ENCODE measurements at regions not wholly inside any gene's neighbourhood (a gene's known extent, or its start where the extent isn't known, plus 50 kb on each side); places are given as distances from the start of the nearest gene placed in this dataset.
"Not testable (repeated sequence)": the region's sequence is repeated elsewhere in the genome, so short reads cannot be mapped to it uniquely, and the experiment has no call there.

DNA sequence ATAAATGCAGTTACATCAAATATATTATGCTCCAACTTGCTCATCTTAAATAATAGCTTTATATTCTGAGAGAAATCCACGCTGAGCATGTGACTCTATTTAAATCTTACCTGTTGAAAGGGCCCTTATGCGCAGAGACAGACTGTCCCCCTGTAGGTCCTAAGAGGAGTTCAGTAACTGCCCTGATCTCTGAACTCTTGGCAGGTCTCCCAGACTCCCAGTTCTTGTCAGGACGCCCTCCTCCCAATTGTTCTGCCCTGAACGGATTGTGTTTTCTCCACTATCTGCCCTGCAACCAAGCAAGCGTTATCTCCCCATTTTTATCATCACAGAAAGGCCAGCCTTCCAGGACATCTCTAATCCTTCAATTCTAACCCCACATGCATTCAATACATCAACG, 954.6 kb downstream of the TSN start:
- Mint-ChIP-seq H3K27me3 (ENCODE audit: low read depth) (no peaks in the 10 kb centered on the region), H3K36me3 (ENCODE audit: low read depth) (no peaks in the 10 kb centered on the region), H3K27ac (no peak overlapping the region), H3K4me3 (no peak overlapping the region), H3K9me3 (peaks cover 20% of the 10 kb centered on the region), H3K4me1 (ENCODE audit: low read depth) (no peaks in the 10 kb centered on the region)

DNA sequence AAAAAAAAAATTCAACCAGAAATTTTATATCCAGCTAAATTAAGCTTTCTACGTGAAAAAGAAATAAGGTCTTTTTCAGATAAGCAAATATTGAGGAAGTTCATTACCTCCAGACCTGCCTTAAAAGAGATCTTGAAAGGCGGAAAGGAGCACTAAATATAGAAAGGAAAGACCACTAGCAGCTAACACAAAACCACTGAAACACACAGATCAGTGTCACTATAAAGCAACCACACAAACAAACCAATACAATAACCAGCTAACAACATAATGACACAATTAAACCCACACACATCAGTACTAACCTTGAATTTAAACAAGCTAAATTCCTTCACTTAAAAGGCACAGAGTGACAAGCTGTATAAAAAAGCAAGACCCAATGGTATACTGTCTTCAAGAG, 958.3 kb downstream of the TSN start:
- no peaks in the 10 kb centered on the region for H3K4me1 Mint-ChIP-seq (ENCODE audit: low read depth)
- no peak overlapping the region for H3K27ac Mint-ChIP-seq
- no peak overlapping the region for H3K4me3 Mint-ChIP-seq
- H3K36me3 Mint-ChIP-seq (ENCODE audit: low read depth) = no peaks in the 10 kb centered on the region
- H3K27me3 Mint-ChIP-seq (ENCODE audit: low read depth) = no peaks in the 10 kb centered on the region
- peaks cover 26% of the 10 kb centered on the region for H3K9me3 Mint-ChIP-seq

DNA sequence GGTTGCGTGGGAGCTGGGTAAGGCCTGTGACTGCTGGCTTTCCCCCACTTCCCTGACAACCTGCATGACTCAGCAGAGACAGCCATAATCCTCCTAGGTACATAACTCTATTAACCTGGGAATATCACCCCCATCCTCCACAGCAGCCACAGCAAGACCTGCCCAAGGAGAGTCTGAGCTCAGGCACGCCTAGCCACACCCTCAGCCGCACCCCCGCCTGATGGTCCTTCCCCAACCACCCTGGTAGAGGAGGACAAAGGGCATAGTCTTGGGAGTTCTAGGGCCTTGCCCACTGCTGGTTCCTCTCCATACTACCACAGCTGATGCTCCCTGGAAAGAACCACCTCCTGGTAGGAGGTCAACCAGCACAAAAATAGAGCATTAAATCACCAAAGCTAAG, 965.4 kb downstream of the TSN start:
- H3K27me3 Mint-ChIP-seq (ENCODE audit: low read depth); H3K4me1 Mint-ChIP-seq (ENCODE audit: low read depth); H3K36me3 Mint-ChIP-seq (ENCODE audit: low read depth); H3K27ac Mint-ChIP-seq; H3K9me3 Mint-ChIP-seq; H3K4me3 Mint-ChIP-seq: not testable (repeated sequence)

DNA sequence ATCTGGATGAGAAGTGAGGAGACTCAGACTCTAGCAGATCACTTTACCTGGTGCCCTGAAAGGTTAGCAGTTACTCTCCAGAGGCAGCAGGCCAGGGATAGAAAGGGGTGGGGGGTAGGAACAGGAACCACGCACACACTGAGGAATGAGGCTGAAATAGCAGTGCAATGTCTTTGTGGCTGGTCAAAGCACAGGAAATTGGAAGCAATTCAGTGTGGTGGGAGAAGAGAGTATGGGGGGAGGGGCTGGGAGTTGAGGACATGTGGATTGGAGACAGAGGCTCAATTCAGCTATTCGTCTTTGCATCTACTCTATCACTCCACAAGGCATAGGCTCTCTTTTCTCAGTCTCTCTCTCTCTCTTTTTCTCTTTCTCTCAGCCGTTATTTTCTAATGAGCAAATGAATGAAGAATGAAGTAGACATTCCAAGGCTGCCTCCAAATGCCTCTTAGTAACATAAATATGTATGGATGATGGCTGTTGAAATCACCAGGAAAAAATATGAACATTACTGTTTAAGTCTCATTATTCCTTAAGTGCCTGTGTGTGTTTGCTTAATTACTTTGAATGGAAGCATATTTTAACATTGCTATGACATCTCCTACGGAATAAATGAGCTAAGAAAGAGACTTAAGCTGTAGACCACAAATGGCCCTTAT, 979.4 kb downstream of the TSN start:
- H3K9me3 Mint-ChIP-seq = no peaks in the 10 kb centered on the region
- no peak overlapping the region for H3K27ac Mint-ChIP-seq
- no peak overlapping the region for H3K4me3 Mint-ChIP-seq
- H3K4me1 Mint-ChIP-seq (ENCODE audit: low read depth) = peaks cover 2% of the 10 kb centered on the region
- no peaks in the 10 kb centered on the region for H3K36me3 Mint-ChIP-seq (ENCODE audit: low read depth)
- H3K27me3 Mint-ChIP-seq (ENCODE audit: low read depth) = no peaks in the 10 kb centered on the region

DNA sequence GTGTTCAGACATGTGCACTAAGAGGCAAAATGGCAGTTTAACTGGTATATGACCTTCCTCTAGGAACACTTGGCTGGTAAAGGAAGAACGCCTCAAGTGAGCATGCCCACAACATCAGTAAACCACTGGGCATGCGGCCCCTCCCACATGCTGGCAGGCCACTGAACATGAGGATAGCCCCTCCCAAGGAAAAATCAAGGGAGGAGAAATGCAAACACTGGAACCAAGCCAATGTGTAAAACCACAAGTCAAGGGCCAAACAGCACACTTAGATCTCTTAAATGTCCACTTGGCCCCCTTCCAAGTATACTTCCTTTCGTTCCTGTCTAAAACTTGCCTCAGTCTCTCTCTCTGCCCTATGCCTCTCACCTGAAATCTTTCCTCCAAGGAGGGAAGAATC, 980.8 kb downstream of the TSN start:
- peaks cover 6% of the 10 kb centered on the region for H3K4me1 Mint-ChIP-seq (ENCODE audit: low read depth)
- no peak overlapping the region for H3K4me3 Mint-ChIP-seq
- H3K27me3 Mint-ChIP-seq (ENCODE audit: low read depth) = no peaks in the 10 kb centered on the region
- H3K27ac Mint-ChIP-seq = no peak overlapping the region
- H3K9me3 Mint-ChIP-seq = no peaks in the 10 kb centered on the region
- H3K36me3 Mint-ChIP-seq (ENCODE audit: low read depth) = no peaks in the 10 kb centered on the region

DNA sequence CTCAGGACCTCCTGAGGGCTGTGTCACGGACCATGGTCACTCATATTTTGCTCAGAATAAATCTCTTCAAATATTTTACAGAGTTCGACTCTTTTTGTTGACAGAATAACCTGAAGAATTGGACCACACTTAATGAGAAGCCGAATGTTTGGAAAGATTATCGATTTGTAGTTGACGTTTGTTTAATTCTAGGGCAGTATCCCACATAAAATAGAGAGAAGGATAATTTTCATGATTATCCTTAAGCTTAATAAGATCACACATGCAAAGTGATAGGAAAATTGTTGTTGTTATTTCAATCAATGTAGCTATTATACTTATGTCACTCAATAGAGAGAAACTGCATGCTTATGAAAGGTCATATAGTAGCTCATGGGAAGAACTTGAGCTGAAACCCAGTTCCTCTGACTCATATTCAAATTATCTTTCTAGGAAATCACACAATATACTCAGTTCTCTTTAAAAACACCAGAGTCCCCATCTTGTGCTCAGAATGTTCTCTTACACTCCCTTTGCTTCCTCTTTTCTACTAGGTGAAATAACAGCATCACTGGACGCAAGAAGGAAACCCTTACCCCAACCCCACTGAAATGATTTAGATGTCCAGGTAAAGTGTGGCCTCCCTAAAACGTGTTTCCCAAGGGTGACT, 982.1 kb downstream of the TSN start:
- peaks cover 6% of the 10 kb centered on the region for H3K4me1 Mint-ChIP-seq (ENCODE audit: low read depth)
- no peak overlapping the region for H3K4me3 Mint-ChIP-seq
- H3K27me3 Mint-ChIP-seq (ENCODE audit: low read depth) = no peaks in the 10 kb centered on the region
- H3K27ac Mint-ChIP-seq = no peak overlapping the region
- H3K9me3 Mint-ChIP-seq = no peaks in the 10 kb centered on the region
- H3K36me3 Mint-ChIP-seq (ENCODE audit: low read depth) = no peaks in the 10 kb centered on the region

DNA sequence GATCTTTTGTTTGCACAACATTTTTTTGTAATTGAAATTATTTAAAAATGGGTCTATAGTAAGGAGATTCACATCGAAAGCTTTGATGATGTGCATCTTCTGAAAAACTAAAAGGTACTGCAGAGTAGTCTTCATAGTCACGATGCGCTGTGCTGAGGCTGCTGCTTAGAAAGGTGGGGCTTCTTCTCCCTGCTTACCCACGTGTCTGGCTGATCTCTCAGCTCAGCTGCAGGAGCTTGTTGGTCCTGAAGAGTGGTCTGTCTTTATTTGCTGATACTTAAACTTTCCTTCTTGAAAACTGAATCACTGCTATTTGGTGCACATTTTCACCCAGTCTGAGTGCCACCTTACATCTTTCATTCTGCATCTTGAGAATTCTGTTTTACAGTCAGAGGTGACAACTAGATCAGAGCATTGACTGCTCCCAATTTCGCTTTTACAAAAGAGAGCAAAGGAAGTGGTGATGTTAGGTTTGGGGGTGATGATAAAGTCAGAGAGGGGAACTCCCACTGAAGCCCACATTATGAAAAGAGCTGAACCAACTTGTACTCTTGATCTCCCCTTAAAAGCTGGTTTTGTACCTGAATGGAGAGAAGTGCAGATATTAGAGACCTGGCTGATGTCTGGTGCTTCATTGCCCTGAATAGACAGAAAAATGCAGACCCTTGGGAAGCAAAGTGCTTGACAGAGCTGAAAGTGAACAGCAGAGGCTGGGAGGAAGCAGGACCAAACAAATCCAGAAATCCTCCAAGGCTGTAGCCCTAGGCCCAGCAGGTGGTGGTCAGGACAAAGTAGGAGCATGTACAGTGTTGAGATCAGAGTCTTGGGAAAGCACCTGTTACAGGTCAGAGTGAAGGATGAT, 984.5 kb downstream of the TSN start:
- no peaks in the 10 kb centered on the region for H3K9me3 Mint-ChIP-seq
- no peaks in the 10 kb centered on the region for H3K27me3 Mint-ChIP-seq (ENCODE audit: low read depth)
- no peak overlapping the region for H3K4me3 Mint-ChIP-seq
- no peak overlapping the region for H3K27ac Mint-ChIP-seq
- no peaks in the 10 kb centered on the region for H3K36me3 Mint-ChIP-seq (ENCODE audit: low read depth)
- peaks cover 6% of the 10 kb centered on the region for H3K4me1 Mint-ChIP-seq (ENCODE audit: low read depth)

DNA sequence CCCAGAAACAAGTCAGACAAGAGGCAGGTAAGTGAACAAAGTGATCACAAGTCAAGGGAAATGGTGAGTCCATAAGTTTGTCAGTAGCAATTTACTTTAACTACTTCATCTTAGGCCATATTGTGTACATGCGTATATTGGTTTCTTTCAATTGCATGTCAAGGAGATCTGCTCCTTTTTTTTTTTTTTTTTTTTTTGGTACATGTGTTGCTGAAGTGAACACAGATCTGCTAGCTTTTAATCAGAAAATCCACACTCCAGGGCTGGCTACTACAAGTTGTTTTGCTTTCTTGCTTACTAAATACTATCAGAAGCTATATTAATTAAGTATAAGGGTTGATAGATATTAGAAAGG, 985.1 kb downstream of the TSN start:
- H3K4me1 Mint-ChIP-seq (ENCODE audit: low read depth) = peaks cover 6% of the 10 kb centered on the region
- no peak overlapping the region for H3K27ac Mint-ChIP-seq
- no peaks in the 10 kb centered on the region for H3K36me3 Mint-ChIP-seq (ENCODE audit: low read depth)
- no peak overlapping the region for H3K4me3 Mint-ChIP-seq
- H3K27me3 Mint-ChIP-seq (ENCODE audit: low read depth) = no peaks in the 10 kb centered on the region
- no peaks in the 10 kb centered on the region for H3K9me3 Mint-ChIP-seq

DNA sequence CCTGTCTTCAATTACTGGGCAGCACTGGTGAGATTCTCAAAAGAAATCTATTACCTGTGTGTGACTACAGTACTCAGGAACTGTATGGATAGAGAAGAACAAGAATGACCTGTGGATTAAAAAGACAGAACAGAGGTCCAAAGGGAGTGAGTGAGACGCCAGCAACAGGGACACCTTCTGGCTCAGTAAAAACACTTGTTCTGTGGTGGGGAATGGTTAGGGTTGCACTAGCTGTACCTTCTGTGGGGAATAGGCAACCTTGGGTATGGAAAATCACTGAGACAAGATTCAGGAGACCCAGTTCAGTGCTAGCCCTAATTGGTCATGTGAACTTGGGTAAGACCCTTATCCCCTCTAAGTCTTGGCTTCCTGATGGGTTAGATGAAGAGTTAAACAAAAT, 986.0 kb downstream of the TSN start:
- Mint-ChIP-seq H3K27me3 (ENCODE audit: low read depth) (no peaks in the 10 kb centered on the region), H3K4me1 (ENCODE audit: low read depth) (peaks cover 6% of the 10 kb centered on the region), H3K27ac (no peak overlapping the region), H3K36me3 (ENCODE audit: low read depth) (no peaks in the 10 kb centered on the region), H3K4me3 (no peak overlapping the region), H3K9me3 (no peaks in the 10 kb centered on the region)

DNA sequence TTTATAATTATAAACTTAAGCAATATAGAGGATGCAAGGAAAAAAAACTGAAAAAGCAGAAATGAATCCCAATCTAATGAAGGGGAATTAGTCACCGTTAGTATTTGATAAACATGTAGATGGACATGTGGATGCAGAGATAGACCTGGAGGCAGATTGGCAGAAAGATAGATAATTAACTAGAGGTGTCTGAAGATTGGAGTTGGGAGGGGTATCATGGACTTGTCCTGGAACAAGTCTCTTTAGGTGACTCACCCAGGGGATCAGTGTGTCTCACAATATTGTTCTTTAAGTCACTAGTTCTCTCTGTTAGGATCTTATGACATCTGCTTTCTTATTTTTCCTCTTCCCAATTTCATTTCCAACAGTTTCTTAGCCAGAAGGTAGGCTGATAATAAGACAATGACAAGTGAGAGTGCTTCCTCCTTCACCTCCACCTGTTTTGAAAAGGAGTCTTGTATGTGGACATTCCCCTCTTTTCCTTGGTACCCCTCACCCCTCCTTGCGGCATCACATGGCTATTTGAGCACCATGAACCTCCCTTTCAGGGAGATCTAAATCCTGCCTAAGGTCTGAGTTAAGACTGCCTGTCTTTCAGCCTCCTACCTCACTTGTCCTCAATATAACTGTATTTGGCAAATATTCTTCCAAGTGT, 987.7 kb downstream of the TSN start:
- Mint-ChIP-seq H3K27me3 (ENCODE audit: low read depth) (no peaks in the 10 kb centered on the region), H3K27ac (no peak overlapping the region), H3K4me1 (ENCODE audit: low read depth) (peaks cover 6% of the 10 kb centered on the region), H3K36me3 (ENCODE audit: low read depth) (no peaks in the 10 kb centered on the region), H3K9me3 (no peaks in the 10 kb centered on the region), H3K4me3 (no peak overlapping the region)

DNA sequence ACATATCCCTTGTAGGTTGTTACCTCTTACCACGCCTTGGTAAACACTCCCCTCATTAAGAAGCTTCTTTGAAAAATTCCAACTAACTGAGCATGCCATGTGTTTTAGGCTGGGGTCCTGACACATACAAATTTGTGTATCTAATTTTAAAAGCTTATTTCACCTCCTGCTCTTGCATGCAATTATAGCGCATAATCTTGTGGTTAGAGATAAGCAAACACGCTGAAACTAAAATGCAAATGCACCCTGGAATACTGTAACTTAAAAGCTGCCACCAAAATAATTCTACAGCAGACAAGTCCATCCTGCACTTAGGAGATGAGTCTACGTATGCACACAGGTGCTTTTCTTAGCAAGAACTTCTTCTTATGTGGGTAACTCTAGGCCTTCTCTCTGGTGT, 990.2 kb downstream of the TSN start:
- no peak overlapping the region for H3K4me3 Mint-ChIP-seq
- H3K9me3 Mint-ChIP-seq = no peaks in the 10 kb centered on the region
- H3K4me1 Mint-ChIP-seq (ENCODE audit: low read depth) = no peaks in the 10 kb centered on the region
- H3K27me3 Mint-ChIP-seq (ENCODE audit: low read depth) = no peaks in the 10 kb centered on the region
- no peaks in the 10 kb centered on the region for H3K36me3 Mint-ChIP-seq (ENCODE audit: low read depth)
- H3K27ac Mint-ChIP-seq = no peak overlapping the region

DNA sequence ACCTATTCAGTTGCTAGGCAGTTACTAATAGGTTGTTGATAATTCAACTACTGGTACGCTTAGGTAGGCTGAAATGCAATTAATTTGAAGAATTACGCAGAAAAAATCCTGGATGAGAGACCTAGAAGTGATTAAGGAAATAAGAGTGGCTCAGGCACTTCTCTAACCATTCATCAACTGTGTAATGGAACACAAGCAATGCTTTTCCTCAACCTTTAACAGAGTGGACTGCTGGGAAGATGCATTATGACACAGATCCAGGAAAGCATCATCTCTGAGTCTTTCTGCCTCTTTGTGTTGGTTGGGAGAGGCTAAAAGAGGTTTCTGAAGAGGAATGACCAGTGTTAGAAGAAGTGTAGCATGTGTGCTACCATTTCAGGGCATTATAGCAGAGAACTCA, 992.2 kb downstream of the TSN start:
- H3K27ac Mint-ChIP-seq = no peak overlapping the region
- H3K27me3 Mint-ChIP-seq (ENCODE audit: low read depth) = no peaks in the 10 kb centered on the region
- no peaks in the 10 kb centered on the region for H3K36me3 Mint-ChIP-seq (ENCODE audit: low read depth)
- no peak overlapping the region for H3K4me3 Mint-ChIP-seq
- no peaks in the 10 kb centered on the region for H3K4me1 Mint-ChIP-seq (ENCODE audit: low read depth)
- no peaks in the 10 kb centered on the region for H3K9me3 Mint-ChIP-seq

DNA sequence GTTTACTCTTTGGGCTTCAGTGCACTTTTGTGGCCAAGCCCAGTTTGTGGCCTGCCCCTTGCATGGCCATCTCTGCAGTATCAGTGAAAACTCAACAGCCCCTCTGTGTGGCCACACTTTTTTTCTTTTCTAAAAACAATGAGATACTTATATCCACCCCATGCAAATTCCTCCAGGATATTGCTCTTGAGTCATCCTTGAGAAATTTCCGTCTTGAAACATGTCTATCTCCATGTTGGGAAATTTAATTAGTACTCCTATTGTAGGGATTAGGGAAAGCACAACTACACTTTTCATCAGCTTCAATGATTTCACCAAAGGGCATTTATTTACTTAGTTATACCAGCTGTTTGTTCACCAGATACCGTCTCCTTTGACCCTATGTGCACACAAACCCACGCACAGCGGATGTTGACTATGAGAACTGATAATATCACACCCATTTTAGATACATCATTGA, 993.1 kb downstream of the TSN start:
- H3K9me3 Mint-ChIP-seq = no peaks in the 10 kb centered on the region

DNA sequence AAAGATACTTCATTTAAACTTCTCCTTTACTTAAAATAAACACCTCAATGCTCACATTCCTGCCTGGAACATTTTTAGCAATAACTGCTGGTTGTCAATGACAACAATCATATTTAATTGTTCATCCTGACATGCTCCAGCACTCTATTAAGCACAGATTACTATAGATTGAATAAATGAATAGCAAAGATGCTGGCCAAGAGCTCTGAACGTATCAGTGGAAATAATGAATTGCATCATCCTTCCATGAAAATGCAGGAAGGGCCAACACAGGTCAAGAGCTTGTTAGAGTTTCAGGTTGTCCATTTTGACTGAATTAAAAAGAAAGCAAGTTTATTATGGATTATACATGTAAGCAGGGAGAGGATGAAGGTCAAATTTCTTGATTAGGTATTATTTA, 994.0 kb downstream of the TSN start:
- Mint-ChIP-seq H3K36me3 (ENCODE audit: low read depth) (no peaks in the 10 kb centered on the region), H3K27me3 (ENCODE audit: low read depth) (no peaks in the 10 kb centered on the region), H3K4me3 (no peak overlapping the region), H3K27ac (no peak overlapping the region), H3K4me1 (ENCODE audit: low read depth) (no peaks in the 10 kb centered on the region), H3K9me3 (no peaks in the 10 kb centered on the region)

More for the DNA sequence above, 993.1 kb downstream of the TSN start:
- Mint-ChIP-seq H3K27ac (no peak overlapping the region), H3K27me3 (ENCODE audit: low read depth) (no peaks in the 10 kb centered on the region), H3K4me1 (ENCODE audit: low read depth) (no peaks in the 10 kb centered on the region), H3K4me3 (no peak overlapping the region), H3K36me3 (ENCODE audit: low read depth) (no peaks in the 10 kb centered on the region)

DNA sequence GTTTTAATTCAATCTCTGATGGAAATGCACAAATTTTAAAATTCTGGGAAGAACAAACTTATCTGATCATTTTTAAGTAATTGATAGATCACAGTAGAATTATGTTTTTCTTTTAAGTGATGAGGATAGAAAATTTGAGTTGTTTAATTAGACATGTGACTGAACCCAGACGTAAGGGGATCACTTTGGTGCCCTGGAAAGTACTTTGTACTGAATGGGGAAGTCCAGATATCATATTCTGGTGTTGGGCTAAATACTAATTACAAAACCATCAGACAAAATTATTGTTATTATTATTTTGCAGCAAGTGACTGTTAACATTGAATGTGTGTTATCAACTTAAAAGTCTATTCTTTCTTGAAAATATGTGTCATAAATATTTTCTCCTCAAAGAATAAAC, 994.6 kb downstream of the TSN start:
- no peak overlapping the region for H3K27ac Mint-ChIP-seq

More for the DNA sequence above, 994.6 kb downstream of the TSN start:
- Mint-ChIP-seq H3K36me3 (ENCODE audit: low read depth) (no peaks in the 10 kb centered on the region), H3K4me1 (ENCODE audit: low read depth) (no peaks in the 10 kb centered on the region), H3K9me3 (peaks cover 6% of the 10 kb centered on the region), H3K27me3 (ENCODE audit: low read depth) (no peaks in the 10 kb centered on the region), H3K4me3 (no peak overlapping the region)
